ENCODE measurements at regions not wholly inside any gene's neighbourhood (a gene's known extent, or its start where the extent isn't known, plus 50 kb on each side); places are given as distances from the start of the nearest gene placed in this dataset.

- no peaks in the 10 kb centered on the region for H3K9me3 ChIP-seq
- DNase-seq, result no peak
- intact Hi-C loops (cut with DNase I, micrococcal nuclease), result no loop called here
- no peaks in the 10 kb centered on the region for H3K4me1 ChIP-seq (ENCODE audit: low read depth)
- TF ChIP-seq CTCF (IDR thresholded peaks at IDR 0.05), result no peak
- H3K36me3 ChIP-seq (ENCODE audit: low read depth), result no peaks in the 10 kb centered on the region
- no peak overlapping the region for H3K4me3 ChIP-seq
- no peak for ATAC-seq
Measured at GRCh38 chr9:36736648-36737047, 164.0 kb downstream of the MELK start.

- intact Hi-C loops (cut with DNase I, micrococcal nuclease), result no loop called here
- TF ChIP-seq CTCF (IDR thresholded peaks at IDR 0.05), result no peak
Measured at GRCh38 chr9:36738318-36738976, 165.8 kb downstream of the MELK start.

GRCh38 chr9:36739373-36740116, 166.8 kb downstream of the MELK start:
- intact Hi-C loops (cut with DNase I, micrococcal nuclease), result no loop called here
- DNase-seq, result no peak

More at GRCh38 chr9:36738318-36738976, 165.8 kb downstream of the MELK start:
- Histone ChIP-seq H3K4me3 (no peak overlapping the region), H3K36me3 (ENCODE audit: low read depth) (no peaks in the 10 kb centered on the region), H3K4me1 (ENCODE audit: low read depth) (no peaks in the 10 kb centered on the region), H3K9me3 (no peaks in the 10 kb centered on the region)
- ATAC-seq (no peak), DNase-seq (no peak)

DNA sequence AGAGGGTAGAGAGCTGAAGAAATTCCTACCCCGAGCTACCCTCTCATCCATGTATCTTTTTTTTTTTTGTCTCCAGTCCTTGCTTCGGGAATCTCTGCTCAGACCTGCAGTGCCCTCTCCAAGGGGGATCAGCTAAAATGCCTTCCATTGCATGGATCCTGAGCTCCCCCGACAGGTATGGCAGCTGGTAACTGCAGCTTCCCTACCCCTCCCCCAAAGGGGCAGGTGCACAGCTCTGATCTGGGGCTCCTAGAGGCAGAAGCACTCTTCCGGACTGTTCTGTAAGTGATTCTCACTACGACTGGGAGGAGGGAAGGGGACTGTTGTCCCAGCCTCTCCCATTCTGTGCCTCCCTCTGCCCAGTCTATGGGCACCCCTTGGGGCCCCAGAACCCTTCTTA, 169.6 kb downstream of the MELK start:
- Histone ChIP-seq H3K36me3 (ENCODE audit: low read depth) (no peaks in the 10 kb centered on the region), H3K4me3 (no peak overlapping the region), H3K9me3 (no peaks in the 10 kb centered on the region), H3K4me1 (ENCODE audit: low read depth) (no peaks in the 10 kb centered on the region)
- no peak for TF ChIP-seq CTCF (IDR thresholded peaks at IDR 0.05)
- no peak for DNase-seq
- intact Hi-C loops (cut with DNase I, micrococcal nuclease), result no loop called here
- no peak for ATAC-seq

More at GRCh38 chr9:36739373-36740116, 166.8 kb downstream of the MELK start:
- H3K36me3 ChIP-seq (ENCODE audit: low read depth), result no peaks in the 10 kb centered on the region
- no peak overlapping the region for H3K4me3 ChIP-seq
- TF ChIP-seq CTCF (IDR thresholded peaks at IDR 0.05), result no peak
- H3K4me1 ChIP-seq (ENCODE audit: low read depth), result no peaks in the 10 kb centered on the region
- ATAC-seq, result no peak
- no peaks in the 10 kb centered on the region for H3K9me3 ChIP-seq

DNA sequence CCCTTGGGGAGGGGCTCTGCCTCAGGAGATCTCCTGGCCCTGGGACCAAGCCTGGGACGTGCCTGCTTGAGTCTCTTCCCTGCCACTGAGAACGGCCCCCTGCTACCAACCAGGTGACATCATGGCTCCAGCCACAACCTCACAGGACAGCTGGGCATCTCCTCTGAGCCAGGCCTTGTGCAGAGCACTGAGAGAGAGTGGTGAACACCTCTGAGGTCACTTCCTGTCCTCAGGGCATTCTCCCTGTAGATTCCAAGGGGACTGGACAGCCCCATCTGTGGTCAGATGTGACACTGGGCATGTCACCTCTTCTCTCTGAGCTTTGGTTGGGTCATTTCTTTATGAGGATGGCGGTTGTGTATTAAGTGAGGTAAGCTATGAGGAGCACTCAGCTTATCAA, 172.0 kb downstream of the MELK start:
- no peak for ATAC-seq

More for the DNA sequence above, 172.0 kb downstream of the MELK start:
- Histone ChIP-seq H3K4me1 (ENCODE audit: low read depth) (no peaks in the 10 kb centered on the region), H3K4me3 (no peak overlapping the region), H3K9me3 (no peaks in the 10 kb centered on the region), H3K36me3 (ENCODE audit: low read depth) (no peaks in the 10 kb centered on the region)
- intact Hi-C loops (cut with DNase I, micrococcal nuclease), result no loop called here
- DNase-seq, result no peak
- no peak for TF ChIP-seq CTCF (IDR thresholded peaks at IDR 0.05)
